DOHH2 (cell line): ENCODE measurements at regions not wholly inside any gene's neighbourhood (a gene's known extent, or its start where the extent isn't known, plus 50 kb on each side); places are given as distances from the start of the nearest gene placed in this dataset.

Source experiments
- H3F3A ChIP-seq: fragments of 200-600 bp; sonication (generic), shearing (Covaris generic); 2 replicates; pipeline ENCODE4 v1.6.0; 2016; ENCODE audit warnings: antibody characterized with exemption, mild to moderate bottlenecking; ENCODE audit not compliant: control insufficient read depth, insufficient read depth
- H3K27ac ChIP-seq: fragments of 200-600 bp; sonication (generic); 2 replicates; pipeline ENCODE4 v1.5.1; 2014; ENCODE audit warnings: low read depth, mild to moderate bottlenecking, low read length, moderate library complexity
- H3K27me3 ChIP-seq: fragments of 200-600 bp; sonication (generic); 2 replicates; pipeline ENCODE4 v1.6.1; 2014; ENCODE audit warnings: mild to moderate bottlenecking, low read length, mixed read lengths; ENCODE audit not compliant: control insufficient read depth
- H3K36me3 ChIP-seq: fragments of 200-600 bp; sonication (generic); 2 replicates; pipeline ENCODE4 v1.6.1; 2014; ENCODE audit warnings: mild to moderate bottlenecking, low read length, moderate library complexity, mixed read lengths; ENCODE audit not compliant: control insufficient read depth
- H3K4me1 ChIP-seq: fragments of 200-600 bp; sonication (generic); 2 replicates; pipeline ENCODE4 v1.6.1; 2014; ENCODE audit warnings: mild to moderate bottlenecking, low read length, mixed read lengths; ENCODE audit not compliant: control insufficient read depth
- H3K4me2 ChIP-seq: fragments of 200-600 bp; sonication (generic); 2 replicates; pipeline ENCODE4 v1.6.0; 2014; ENCODE audit warnings: mild to moderate bottlenecking, low read length, moderate library complexity
- H3K4me3 ChIP-seq: fragments of 200-600 bp; sonication (generic); 2 replicates; pipeline ENCODE4 v1.5.1; 2014; ENCODE audit warnings: mild to moderate bottlenecking, low read length, mixed read lengths
- H3K79me2 ChIP-seq: fragments of 200-600 bp; sonication (generic); 2 replicates; pipeline ENCODE4 v1.6.1; 2014; ENCODE audit warnings: mild to moderate bottlenecking, low read length, mixed read lengths; ENCODE audit not compliant: control insufficient read depth
- H3K9me2 ChIP-seq: fragments of 200-600 bp; sonication (generic); replicated peaks from 2 replicates; pipeline ENCODE4 v1.6.1; 2014; ENCODE audit warnings: mild to moderate bottlenecking, low read length, mixed read lengths; ENCODE audit not compliant: control insufficient read depth
- H3K9me3 ChIP-seq: fragments of 200-600 bp; sonication (generic); 2 replicates; pipeline ENCODE4 v1.6.1; 2014; ENCODE audit warnings: antibody characterized with exemption, low read length, mixed read lengths; ENCODE audit not compliant: control insufficient read depth, insufficient read depth
- H4K20me1 ChIP-seq: fragments of 200-600 bp; sonication (generic); 2 replicates; pipeline ENCODE4 v1.6.0; 2014; ENCODE audit warnings: low read depth, mild to moderate bottlenecking, antibody characterized with exemption, low read length, moderate library complexity; ENCODE audit not compliant: control insufficient read depth, insufficient read depth
- EZH2phosphoT487 ChIP-seq: fragments of 200-600 bp; sonication (generic); IDR thresholded peaks from 2 replicates; pipeline ENCODE4 v1.6.1; 2017; ENCODE audit warnings: borderline replicate concordance, mild to moderate bottlenecking, antibody characterized with exemption, low read length, moderate library complexity, mixed read lengths
- TF ChIP-seq, protein P1 (sequence below): fragments of 200-600 bp; sonication (generic); IDR thresholded peaks from one replicate; pipeline ENCODE4 v1.5.1; 2014; ENCODE audit warnings: antibody characterized with exemption, mild to moderate bottlenecking, low read depth, low read length; ENCODE audit not compliant: poor library complexity, severe bottlenecking

- no peaks in the 10 kb centered on the region for H3K36me3 ChIP-seq
- H3K9me3 ChIP-seq = no peaks in the 10 kb centered on the region
- H4K20me1 ChIP-seq = no peaks in the 10 kb centered on the region
- TF ChIP-seq, protein P1, sequence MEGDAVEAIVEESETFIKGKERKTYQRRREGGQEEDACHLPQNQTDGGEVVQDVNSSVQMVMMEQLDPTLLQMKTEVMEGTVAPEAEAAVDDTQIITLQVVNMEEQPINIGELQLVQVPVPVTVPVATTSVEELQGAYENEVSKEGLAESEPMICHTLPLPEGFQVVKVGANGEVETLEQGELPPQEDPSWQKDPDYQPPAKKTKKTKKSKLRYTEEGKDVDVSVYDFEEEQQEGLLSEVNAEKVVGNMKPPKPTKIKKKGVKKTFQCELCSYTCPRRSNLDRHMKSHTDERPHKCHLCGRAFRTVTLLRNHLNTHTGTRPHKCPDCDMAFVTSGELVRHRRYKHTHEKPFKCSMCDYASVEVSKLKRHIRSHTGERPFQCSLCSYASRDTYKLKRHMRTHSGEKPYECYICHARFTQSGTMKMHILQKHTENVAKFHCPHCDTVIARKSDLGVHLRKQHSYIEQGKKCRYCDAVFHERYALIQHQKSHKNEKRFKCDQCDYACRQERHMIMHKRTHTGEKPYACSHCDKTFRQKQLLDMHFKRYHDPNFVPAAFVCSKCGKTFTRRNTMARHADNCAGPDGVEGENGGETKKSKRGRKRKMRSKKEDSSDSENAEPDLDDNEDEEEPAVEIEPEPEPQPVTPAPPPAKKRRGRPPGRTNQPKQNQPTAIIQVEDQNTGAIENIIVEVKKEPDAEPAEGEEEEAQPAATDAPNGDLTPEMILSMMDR = no peak
- TF ChIP-seq EZH2phosphoT487 = no peak
- H3K4me3 ChIP-seq = no peak overlapping the region
- H3F3A ChIP-seq = no peaks in the 10 kb centered on the region
- H3K79me2 ChIP-seq = no peaks in the 10 kb centered on the region
- no peaks in the 10 kb centered on the region for H3K27me3 ChIP-seq
- peaks cover 8% of the 10 kb centered on the region for H3K4me1 ChIP-seq
- no peak overlapping the region for H3K4me2 ChIP-seq
- no peaks in the 10 kb centered on the region for H3K9me2 ChIP-seq
- no peak overlapping the region for H3K27ac ChIP-seq
These were observed 88.1 kb upstream of the SSBP2 start for GRCh38 chr5:81839034-81839433.

GRCh38 chr5:81838307-81838906, 87.5 kb upstream of the SSBP2 start:
- Histone ChIP-seq H4K20me1 (no peaks in the 10 kb centered on the region), H3K4me1 (peaks cover 8% of the 10 kb centered on the region), H3K4me2 (no peak overlapping the region), H3K9me3 (no peaks in the 10 kb centered on the region), H3K4me3 (no peak overlapping the region), H3K36me3 (no peaks in the 10 kb centered on the region), H3F3A (no peaks in the 10 kb centered on the region), H3K27ac (no peak overlapping the region), H3K27me3 (no peaks in the 10 kb centered on the region), H3K79me2 (no peaks in the 10 kb centered on the region), H3K9me2 (no peaks in the 10 kb centered on the region)
- TF ChIP-seq, protein P1 = peak; percentile 61
- TF ChIP-seq EZH2phosphoT487 = no peak

- H3K9me3 ChIP-seq = no peaks in the 10 kb centered on the region
- no peak overlapping the region for H3K4me3 ChIP-seq
- no peaks in the 10 kb centered on the region for H3K79me2 ChIP-seq
- H3K4me2 ChIP-seq = no peak overlapping the region
- H3K36me3 ChIP-seq = no peaks in the 10 kb centered on the region
- H3K27me3 ChIP-seq = no peaks in the 10 kb centered on the region
- no peaks in the 10 kb centered on the region for H4K20me1 ChIP-seq
- H3K27ac ChIP-seq = no peak overlapping the region
- TF ChIP-seq, protein P1 = no peak
- TF ChIP-seq EZH2phosphoT487 = no peak
- H3K9me2 ChIP-seq = no peaks in the 10 kb centered on the region
- H3K4me1 ChIP-seq = peaks cover 8% of the 10 kb centered on the region
- H3F3A ChIP-seq = no peaks in the 10 kb centered on the region
These were observed 86.9 kb upstream of the SSBP2 start for GRCh38 chr5:81837667-81838306.
